Loucy (cell line): ENCODE measurements at regions not wholly inside any gene's neighbourhood (a gene's known extent, or its start where the extent isn't known, plus 50 kb on each side); places are given as distances from the start of the nearest gene placed in this dataset.

Experiments
- CTCF ChIP-seq: fragments of 200-600 bp; sonication (generic); conservative IDR thresholded peaks from 2 replicates; pipeline ENCODE4 v1.5.1; 2014; ENCODE audit warnings: mild to moderate bottlenecking, antibody characterized with exemption, low read length
- EZH2phosphoT487 ChIP-seq: fragments of 200-600 bp; IDR thresholded peaks from 2 replicates; pipeline ENCODE4 v1.6.1; 2018; ENCODE audit warnings: antibody characterized with exemption, mild to moderate bottlenecking, moderate library complexity, borderline replicate concordance

- TF ChIP-seq CTCF (no peak), EZH2phosphoT487 (no peak)
Measured at GRCh38 chr3:59303452-59303851, 253.6 kb upstream of the CFAP20DC start.
